Muscle layer of colon (tissue), 2 donors: ENCODE measurements at regions not wholly inside any gene's neighbourhood (a gene's known extent, or its start where the extent isn't known, plus 50 kb on each side); places are given as distances from the start of the nearest gene placed in this dataset.
"Not testable (repeated sequence)": the region's sequence is repeated elsewhere in the genome, so short reads cannot be mapped to it uniquely, and the experiment has no call there.

Experiments used
- H3K27ac ChIP-seq: one replicate; pipeline ENCODE4 v1.7.0; 2013; ENCODE audit warnings: low read depth, mild to moderate bottlenecking, low read length, moderate library complexity
- H3K27me3 ChIP-seq, 2 donors: one replicate each; pipeline ENCODE4 v1.7.0; 2013; ENCODE audit warnings: low read length in 2 of 2, mild to moderate bottlenecking in 2 of 2; ENCODE audit not compliant: insufficient read depth in 2 of 2, control insufficient read depth in 1 of 2
- H3K36me3 ChIP-seq: one replicate; pipeline ENCODE4 v1.7.0; 2013; ENCODE audit warnings: mild to moderate bottlenecking, low read length; ENCODE audit not compliant: insufficient read depth
- H3K4me1 ChIP-seq: one replicate; pipeline ENCODE4 v1.7.0; 2013; ENCODE audit warnings: mild to moderate bottlenecking, low read length; ENCODE audit not compliant: insufficient read depth
- H3K4me3 ChIP-seq, 2 donors: one replicate each; pipeline ENCODE4 v1.7.0; 2013; ENCODE audit warnings: low read length in 2 of 2, low read depth in 1 of 2, mild to moderate bottlenecking in 1 of 2, moderate library complexity in 1 of 2
- H3K9ac ChIP-seq: one replicate; pipeline ENCODE4 v1.7.0; 2013; ENCODE audit warnings: low read length
- H3K9me3 ChIP-seq: one replicate; pipeline ENCODE4 v1.7.0; 2013; ENCODE audit warnings: mild to moderate bottlenecking, low read length
- donor health status: abdominal sarcoma.
- donor health status: Adenocarcinoma of cecum.

DNA sequence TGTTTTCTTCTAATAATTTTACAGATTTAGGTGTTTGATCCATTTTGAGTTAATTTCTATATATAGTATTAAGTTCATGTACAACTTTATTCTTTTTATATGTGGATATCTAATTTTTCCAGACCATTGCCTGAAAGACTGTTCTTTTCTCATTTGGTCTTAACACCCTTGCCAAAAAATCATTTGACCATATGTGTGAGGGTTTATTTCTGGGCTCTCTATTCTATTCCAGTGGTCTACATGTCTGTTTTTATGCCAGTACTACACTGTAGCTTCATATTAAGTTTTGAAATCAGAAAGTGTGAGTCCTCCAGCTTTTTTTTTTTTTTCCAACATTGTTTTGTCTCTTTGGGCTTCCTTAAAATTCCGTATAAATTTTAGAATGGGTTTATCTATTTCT is 554.1 kb downstream of the KCNH5 start:
- H3K27ac ChIP-seq = no peak overlapping the region
- H3K9me3 ChIP-seq = no peaks in the 10 kb centered on the region
- H3K36me3 ChIP-seq = no peaks in the 10 kb centered on the region
- H3K4me3 ChIP-seq = no peak overlapping the region
- H3K9ac ChIP-seq = no peak overlapping the region
- H3K27me3 ChIP-seq = no peaks in the 10 kb centered on the region
- H3K4me1 ChIP-seq = no peaks in the 10 kb centered on the region

- Histone ChIP-seq H3K27me3 (no peaks in the 10 kb centered on the region), H3K4me3 (no peak overlapping the region), H3K9me3 (no peaks in the 10 kb centered on the region), H3K27ac (no peak overlapping the region), H3K9ac (no peak overlapping the region), H3K36me3 (no peaks in the 10 kb centered on the region), H3K4me1 (no peaks in the 10 kb centered on the region)
These were observed 547.5 kb downstream of the KCNH5 start for GRCh38 chr14:62497708-62498107.

DNA sequence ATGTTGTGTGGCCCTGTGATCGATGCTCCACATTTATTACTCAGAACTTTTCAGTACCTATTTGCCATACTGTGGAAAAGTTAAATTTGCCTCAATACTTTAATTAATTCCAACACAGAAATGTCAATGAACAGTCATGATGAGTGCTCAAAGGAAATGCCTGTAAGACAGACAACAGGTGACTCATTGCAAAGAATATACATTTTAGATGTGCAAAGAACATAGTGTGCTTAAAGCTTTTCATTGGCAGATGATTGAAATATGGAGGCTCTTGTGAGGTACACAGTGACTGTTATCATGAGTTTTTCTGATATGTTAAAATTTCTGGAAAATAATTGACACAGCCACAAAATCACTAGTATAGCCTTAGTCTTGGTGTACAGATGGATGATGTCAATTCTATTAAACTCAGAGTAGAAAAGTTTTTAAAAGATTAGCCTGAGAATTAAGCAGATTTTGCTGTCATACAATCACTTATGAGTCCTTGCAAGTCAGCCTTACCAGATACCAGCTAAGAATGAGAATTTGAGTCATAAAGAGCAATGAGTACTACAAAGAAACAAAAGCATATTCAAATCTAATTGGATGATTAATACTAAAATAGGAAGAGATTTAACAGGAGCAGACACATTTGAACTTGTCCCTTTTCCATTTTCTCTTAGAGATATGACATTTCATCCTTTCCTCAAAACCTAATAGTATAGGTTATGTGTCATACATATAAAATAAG is 544.1 kb downstream of the KCNH5 start:
- Histone ChIP-seq H3K27me3 (no peaks in the 10 kb centered on the region), H3K27ac (no peak overlapping the region), H3K36me3 (no peaks in the 10 kb centered on the region), H3K9me3 (peaks cover 4% of the 10 kb centered on the region), H3K9ac (no peak overlapping the region), H3K4me3 (no peak overlapping the region), H3K4me1 (no peaks in the 10 kb centered on the region)

- no peaks in the 10 kb centered on the region for H3K4me1 ChIP-seq
- H3K36me3 ChIP-seq = no peaks in the 10 kb centered on the region
- no peak overlapping the region for H3K9ac ChIP-seq
- no peak overlapping the region for H3K4me3 ChIP-seq
- peaks cover 4% of the 10 kb centered on the region for H3K9me3 ChIP-seq
- no peaks in the 10 kb centered on the region for H3K27me3 ChIP-seq
- no peak overlapping the region for H3K27ac ChIP-seq
These were observed 540.2 kb downstream of the KCNH5 start for GRCh38 chr14:62505045-62505444.

GRCh38 chr14:62521309-62521708 is 523.9 kb downstream of the KCNH5 start:
- not testable (repeated sequence) for H3K9ac ChIP-seq, H3K27me3 ChIP-seq, H3K4me1 ChIP-seq

DNA sequence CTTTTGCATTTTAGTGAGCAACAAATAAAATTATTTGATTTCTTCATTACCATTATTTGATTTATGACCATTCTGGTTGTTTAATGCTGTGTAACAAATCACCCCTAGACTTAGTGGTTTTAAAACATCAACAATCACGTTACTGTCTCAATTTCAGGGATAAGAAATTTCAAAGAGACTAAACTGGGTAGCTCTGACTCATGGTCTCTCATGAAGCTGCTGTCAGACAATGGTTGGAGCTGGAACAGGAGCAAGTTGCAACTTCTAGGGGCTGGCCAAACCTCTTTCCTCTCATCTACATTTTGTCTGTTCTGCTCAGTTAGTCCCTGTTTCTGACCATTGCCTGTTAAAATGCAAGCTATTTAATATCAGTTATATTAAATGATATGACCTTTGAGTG is 517.0 kb downstream of the KCNH5 start:
- no peaks in the 10 kb centered on the region for H3K4me1 ChIP-seq
- H3K27ac ChIP-seq = no peak overlapping the region
- no peaks in the 10 kb centered on the region for H3K9me3 ChIP-seq
- H3K9ac ChIP-seq = no peak overlapping the region
- no peak overlapping the region for H3K4me3 ChIP-seq
- no peaks in the 10 kb centered on the region for H3K27me3 ChIP-seq
- no peaks in the 10 kb centered on the region for H3K36me3 ChIP-seq

More at GRCh38 chr14:62521309-62521708, 523.9 kb downstream of the KCNH5 start:
- not testable (repeated sequence) for H3K9me3 ChIP-seq, H3K36me3 ChIP-seq, H3K27ac ChIP-seq, H3K4me3 ChIP-seq

DNA sequence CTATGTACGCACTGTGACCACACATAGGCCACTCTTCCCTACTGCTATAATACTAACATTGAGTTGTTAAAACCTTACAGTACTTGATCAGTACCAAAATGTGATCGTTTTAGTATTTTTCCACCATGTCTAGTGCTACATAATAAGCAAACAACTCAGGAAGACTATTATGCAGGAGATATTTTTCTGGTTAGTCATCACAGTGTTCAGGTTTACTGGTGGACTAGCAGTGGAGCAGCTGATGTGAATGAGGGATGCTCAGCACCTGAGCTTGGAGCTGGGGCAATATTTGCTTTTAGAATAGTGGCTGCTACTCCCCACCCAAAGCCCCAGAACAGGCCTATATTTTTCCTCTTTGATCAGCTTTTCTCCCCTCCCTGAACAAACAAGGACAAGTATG is 513.1 kb downstream of the KCNH5 start:
- H3K27ac ChIP-seq = no peak overlapping the region
- no peaks in the 10 kb centered on the region for H3K4me1 ChIP-seq
- no peaks in the 10 kb centered on the region for H3K27me3 ChIP-seq
- no peaks in the 10 kb centered on the region for H3K9me3 ChIP-seq
- no peak overlapping the region for H3K4me3 ChIP-seq
- no peaks in the 10 kb centered on the region for H3K36me3 ChIP-seq
- no peak overlapping the region for H3K9ac ChIP-seq

GRCh38 chr14:62546862-62547474 is 498.3 kb downstream of the KCNH5 start:
- H3K27ac ChIP-seq = no peak overlapping the region
- no peak overlapping the region for H3K4me3 ChIP-seq
- H3K9me3 ChIP-seq = no peaks in the 10 kb centered on the region
- no peaks in the 10 kb centered on the region for H3K36me3 ChIP-seq
- H3K4me1 ChIP-seq = no peaks in the 10 kb centered on the region
- no peak overlapping the region for H3K9ac ChIP-seq
- H3K27me3 ChIP-seq = no peaks in the 10 kb centered on the region

GRCh38 chr14:62557416-62557815 is 487.8 kb downstream of the KCNH5 start:
- H3K9me3 ChIP-seq = no peaks in the 10 kb centered on the region
- H3K4me3 ChIP-seq = no peak overlapping the region
- no peaks in the 10 kb centered on the region for H3K27me3 ChIP-seq
- no peaks in the 10 kb centered on the region for H3K4me1 ChIP-seq
- no peak overlapping the region for H3K27ac ChIP-seq
- H3K9ac ChIP-seq = no peak overlapping the region
- H3K36me3 ChIP-seq = no peaks in the 10 kb centered on the region

DNA sequence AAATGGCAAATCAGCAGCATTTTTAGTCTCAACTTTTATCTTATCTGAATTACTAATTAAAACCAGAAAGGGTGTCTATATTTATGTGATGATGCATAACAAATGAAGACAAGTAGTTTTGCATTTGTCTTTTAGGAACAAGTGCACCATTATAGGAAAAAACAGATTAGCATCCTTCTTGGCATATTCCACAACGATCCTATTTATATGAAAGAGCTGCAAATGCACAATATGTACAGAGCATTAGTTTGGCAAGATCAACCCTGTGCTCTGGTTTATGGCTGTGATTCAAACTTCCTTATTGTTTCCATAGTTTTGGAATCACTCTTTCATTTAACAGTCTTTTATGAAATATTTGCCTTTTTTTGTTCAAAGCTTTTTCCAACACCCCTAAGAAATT is 486.8 kb downstream of the KCNH5 start:
- H3K4me1 ChIP-seq = no peaks in the 10 kb centered on the region
- no peaks in the 10 kb centered on the region for H3K9me3 ChIP-seq
- no peaks in the 10 kb centered on the region for H3K36me3 ChIP-seq
- H3K4me3 ChIP-seq = no peak overlapping the region
- no peak overlapping the region for H3K27ac ChIP-seq
- H3K9ac ChIP-seq = no peak overlapping the region
- no peaks in the 10 kb centered on the region for H3K27me3 ChIP-seq

DNA sequence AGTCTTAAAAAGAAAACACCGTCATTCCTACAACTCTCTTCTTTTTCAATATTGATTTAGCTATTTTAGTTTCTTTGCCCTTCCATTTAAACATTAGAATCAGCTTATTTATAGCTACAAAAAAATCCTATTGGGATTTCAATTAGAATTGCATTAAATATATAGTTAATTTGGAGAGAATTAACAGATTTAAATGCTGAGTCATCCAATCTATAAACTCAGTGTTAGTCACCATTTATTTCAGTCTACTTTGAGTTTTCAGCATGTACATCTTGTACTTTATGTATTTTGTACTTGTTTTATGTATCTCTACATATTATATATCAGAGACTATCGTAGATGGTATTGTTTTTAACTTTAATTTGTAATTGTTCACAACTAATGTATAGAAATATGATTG is 460.0 kb downstream of the KCNH5 start:
- Histone ChIP-seq H3K27me3 (no peaks in the 10 kb centered on the region), H3K9ac (no peak overlapping the region), H3K27ac (no peak overlapping the region), H3K9me3 (no peaks in the 10 kb centered on the region), H3K4me1 (no peaks in the 10 kb centered on the region), H3K4me3 (no peak overlapping the region), H3K36me3 (no peaks in the 10 kb centered on the region)

- Histone ChIP-seq H3K27me3 (no peaks in the 10 kb centered on the region), H3K4me1 (no peaks in the 10 kb centered on the region), H3K9ac (no peak overlapping the region), H3K27ac (no peak overlapping the region), H3K36me3 (no peaks in the 10 kb centered on the region), H3K4me3 (no peak overlapping the region), H3K9me3 (no peaks in the 10 kb centered on the region)
These were observed 452.4 kb downstream of the KCNH5 start for GRCh38 chr14:62592877-62593276.
